BLaER1 treated with 17β-estradiol and CSF1 and Interleukin-3, amounts not matched to agents 10 nM and 100 nM (cell line): ENCODE measurements at regions not wholly inside any gene's neighbourhood (a gene's known extent, or its start where the extent isn't known, plus 50 kb on each side); places are given as distances from the start of the nearest gene placed in this dataset.

Experiments used
- H3K27ac ChIP-seq, 11 experiments: shearing (Covaris generic); formaldehyde crosslinking; 2 replicates each; pipeline ENCODE4 v1.8.1; 2022
- H3K27me3 ChIP-seq, 11 experiments: shearing (Covaris generic); formaldehyde crosslinking; 2 replicates each; pipeline ENCODE4 v1.8.1; 2022
- H3K36me3 ChIP-seq, 11 experiments: shearing (Covaris generic); formaldehyde crosslinking; 2 replicates each; pipeline ENCODE4 v1.8.1; 2022
- H3K4me1 ChIP-seq, 10 experiments: shearing (Covaris generic); formaldehyde crosslinking; 2 replicates each; pipeline ENCODE4 v1.8.1; 2022
- H3K4me2 ChIP-seq, 11 experiments: shearing (Covaris generic); formaldehyde crosslinking; 2 replicates each; pipeline ENCODE4 v1.8.1; 2022
- H3K4me3 ChIP-seq, 10 experiments: shearing (Covaris generic); formaldehyde crosslinking; 2 replicates each; pipeline ENCODE4 v1.8.1; 2022
- H3K9ac ChIP-seq, 11 experiments: shearing (Covaris generic); formaldehyde crosslinking; 2 replicates each; pipeline ENCODE4 v1.8.1; 2022
- H3K9me3 ChIP-seq, 11 experiments: shearing (Covaris generic); formaldehyde crosslinking; replicated peaks in 1 of 11; 2 replicates each; pipeline ENCODE4 v1.8.1; 2022
- H4K20me1 ChIP-seq, 11 experiments: shearing (Covaris generic); formaldehyde crosslinking; 2 replicates each; pipeline ENCODE4 v1.8.1; 2022
- Cebpa-rat ChIP-seq, 11 experiments: shearing (Covaris generic); IDR thresholded peaks; 2 replicates each; pipeline ENCODE4 v1.8.1; 2022

- Histone ChIP-seq H3K27ac (no peak overlapping the region), H3K4me2 (no peak overlapping the region), H3K4me3 (no peak overlapping the region), H4K20me1 (no peaks in the 10 kb centered on the region), H3K9ac (no peak overlapping the region), H3K36me3 (no peaks in the 10 kb centered on the region), H3K9me3 (0 out of 22 replicates have a peak, but pooled peaks cover 0 to 7% (median 0%) of the 10 kb centered on the region in 11 experiments), H3K27me3 (peaks cover 0 to 12% (median 7%) of the 10 kb centered on the region in 11 experiments; a peak in 10 of 22 replicates), H3K4me1 (peaks cover 0 to 59% (median 38%) of the 10 kb centered on the region in 10 experiments; a peak in 15 of 20 replicates)
- no peak for TF ChIP-seq Cebpa-rat (IDR thresholded peaks at IDR 0.05)
Observed at GRCh38 chr2:9110893-9111569, 95.6 kb upstream of the ASAP2 start.

- no peak for TF ChIP-seq Cebpa-rat (IDR thresholded peaks at IDR 0.05)
- Histone ChIP-seq H3K9ac (no peak overlapping the region), H4K20me1 (no peaks in the 10 kb centered on the region), H3K27me3 (peaks cover 0 to 15% (median 13%) of the 10 kb centered on the region in 11 experiments; a peak in 10 of 22 replicates), H3K4me2 (no peak overlapping the region), H3K36me3 (no peaks in the 10 kb centered on the region), H3K27ac (no peak overlapping the region), H3K9me3 (0 out of 22 replicates have a peak, but pooled peaks cover 0 to 7% (median 0%) of the 10 kb centered on the region in 11 experiments), H3K4me3 (no peak overlapping the region), H3K4me1 (peaks cover 0 to 62% (median 38%) of the 10 kb centered on the region in 10 experiments; a peak in 15 of 20 replicates)
Observed at GRCh38 chr2:9110346-9110884, 96.2 kb upstream of the ASAP2 start.

GRCh38 chr2:9109871-9110270 is 96.7 kb upstream of the ASAP2 start:
- Histone ChIP-seq H3K27ac (no peak overlapping the region), H3K27me3 (peaks cover 0 to 15% (median 14%) of the 10 kb centered on the region in 11 experiments; a peak in 10 of 22 replicates), H3K4me3 (no peak overlapping the region), H3K36me3 (no peaks in the 10 kb centered on the region), H4K20me1 (no peaks in the 10 kb centered on the region), H3K4me2 (no peak overlapping the region), H3K9me3 (0 out of 22 replicates have a peak, but pooled peaks cover 0 to 5% (median 0%) of the 10 kb centered on the region in 11 experiments), H3K9ac (no peak overlapping the region), H3K4me1 (peaks cover 0 to 62% (median 38%) of the 10 kb centered on the region in 10 experiments; a peak in 15 of 20 replicates)
- TF ChIP-seq Cebpa-rat (IDR thresholded peaks at IDR 0.05), result no peak

- TF ChIP-seq Cebpa-rat (IDR thresholded peaks at IDR 0.05), result no peak
- no peaks in the 10 kb centered on the region for H4K20me1 ChIP-seq
- peak overlapping the region in 9 of 11 experiments; percentile 41 to 80 (median 63); a peak in 18 of 22 replicates for H3K4me2 ChIP-seq
- H3K36me3 ChIP-seq, result no peaks in the 10 kb centered on the region
- peaks cover 0 to 15% (median 14%) of the 10 kb centered on the region in 11 experiments; a peak in 10 of 22 replicates for H3K27me3 ChIP-seq
- peaks cover 0 to 64% (median 39%) of the 10 kb centered on the region in 10 experiments; a peak in 15 of 20 replicates for H3K4me1 ChIP-seq
- H3K9ac ChIP-seq, result peak overlapping the region in 2 of 11 experiments; percentile 6 to 16; a peak in 1 of 22 replicates
- no peaks in the 10 kb centered on the region for H3K9me3 ChIP-seq
- H3K4me3 ChIP-seq, result no peak overlapping the region
- H3K27ac ChIP-seq, result peak overlapping the region in 3 of 11 experiments; percentile 15 to 22 (median 16); a peak in 2 of 22 replicates
Observed at GRCh38 chr2:9108210-9108967, 98.2 kb upstream of the ASAP2 start.

GRCh38 chr2:9107168-9108025 is 99.2 kb upstream of the ASAP2 start:
- H3K9ac ChIP-seq, result peak overlapping the region in 2 of 11 experiments; percentile 6 to 16; a peak in 1 of 22 replicates
- peaks cover 0 to 15% (median 14%) of the 10 kb centered on the region in 11 experiments; a peak in 10 of 22 replicates for H3K27me3 ChIP-seq
- H3K4me2 ChIP-seq, result peak overlapping the region in 10 of 11 experiments; percentile 7 to 80 (median 60); a peak in 19 of 22 replicates
- H3K4me1 ChIP-seq, result peaks cover 0 to 62% (median 39%) of the 10 kb centered on the region in 10 experiments; a peak in 15 of 20 replicates
- H4K20me1 ChIP-seq, result no peaks in the 10 kb centered on the region
- H3K36me3 ChIP-seq, result no peaks in the 10 kb centered on the region
- H3K9me3 ChIP-seq, result no peaks in the 10 kb centered on the region
- H3K27ac ChIP-seq, result peak overlapping the region in 3 of 11 experiments; percentile 15 to 22 (median 16); a peak in 2 of 22 replicates
- H3K4me3 ChIP-seq, result no peak overlapping the region
- TF ChIP-seq Cebpa-rat (IDR thresholded peaks at IDR 0.05), result no peak

- H3K4me1 ChIP-seq, result peaks cover 0 to 57% (median 33%) of the 10 kb centered on the region in 10 experiments; a peak in 15 of 20 replicates
- peaks cover 0 to 15% (median 14%) of the 10 kb centered on the region in 11 experiments; a peak in 10 of 22 replicates for H3K27me3 ChIP-seq
- no peak overlapping the region for H3K4me3 ChIP-seq
- H3K9ac ChIP-seq, result no peak overlapping the region
- TF ChIP-seq Cebpa-rat (IDR thresholded peaks at IDR 0.05), result no peak
- no peaks in the 10 kb centered on the region for H3K9me3 ChIP-seq
- H3K27ac ChIP-seq, result no peak overlapping the region
- no peaks in the 10 kb centered on the region for H4K20me1 ChIP-seq
- peak overlapping the region in 8 of 11 experiments; percentile 1 to 80 (median 62); a peak in 13 of 22 replicates for H3K4me2 ChIP-seq
- H3K36me3 ChIP-seq, result no peaks in the 10 kb centered on the region
Observed at GRCh38 chr2:9106338-9107167, 100.1 kb upstream of the ASAP2 start.

- Histone ChIP-seq H3K4me1 (peaks cover 0 to 57% (median 33%) of the 10 kb centered on the region in 10 experiments; a peak in 15 of 20 replicates), H3K27ac (no peak overlapping the region), H3K9ac (no peak overlapping the region), H3K4me3 (no peak overlapping the region), H3K9me3 (no peaks in the 10 kb centered on the region), H3K27me3 (peaks cover 0 to 15% (median 14%) of the 10 kb centered on the region in 11 experiments; a peak in 10 of 22 replicates), H3K4me2 (peak overlapping the region in 4 of 11 experiments; percentile 22 to 80 (median 34); a peak in 7 of 22 replicates), H4K20me1 (no peaks in the 10 kb centered on the region), H3K36me3 (no peaks in the 10 kb centered on the region)
- no peak for TF ChIP-seq Cebpa-rat (IDR thresholded peaks at IDR 0.05)
Observed at GRCh38 chr2:9105601-9106337, 100.8 kb upstream of the ASAP2 start.
